Breast epithelium (tissue), 3 donors: ENCODE measurements at regions not wholly inside any gene's neighbourhood (a gene's known extent, or its start where the extent isn't known, plus 50 kb on each side); places are given as distances from the start of the nearest gene placed in this dataset.

Source experiments
- POLR2A ChIP-seq: fragments of 450-650 bp; IDR thresholded peaks from one replicate; pipeline ENCODE4 v1.6.1; 2016; ENCODE audit warnings: antibody characterized with exemption, mild to moderate bottlenecking, moderate library complexity
- TF ChIP-seq, protein P1 (sequence below), 3 donors: fragments of 450-650 bp; IDR thresholded peaks; one replicate each; pipeline ENCODE4 v1.5.1; 2016 to 2017; ENCODE audit warnings: antibody characterized with exemption in 3 of 3, mild to moderate bottlenecking in 3 of 3, moderate library complexity in 3 of 3

GRCh38 chr9:19583890-19584289 is 175.1 kb downstream of the ACER2 start:
- TF ChIP-seq, protein P1, sequence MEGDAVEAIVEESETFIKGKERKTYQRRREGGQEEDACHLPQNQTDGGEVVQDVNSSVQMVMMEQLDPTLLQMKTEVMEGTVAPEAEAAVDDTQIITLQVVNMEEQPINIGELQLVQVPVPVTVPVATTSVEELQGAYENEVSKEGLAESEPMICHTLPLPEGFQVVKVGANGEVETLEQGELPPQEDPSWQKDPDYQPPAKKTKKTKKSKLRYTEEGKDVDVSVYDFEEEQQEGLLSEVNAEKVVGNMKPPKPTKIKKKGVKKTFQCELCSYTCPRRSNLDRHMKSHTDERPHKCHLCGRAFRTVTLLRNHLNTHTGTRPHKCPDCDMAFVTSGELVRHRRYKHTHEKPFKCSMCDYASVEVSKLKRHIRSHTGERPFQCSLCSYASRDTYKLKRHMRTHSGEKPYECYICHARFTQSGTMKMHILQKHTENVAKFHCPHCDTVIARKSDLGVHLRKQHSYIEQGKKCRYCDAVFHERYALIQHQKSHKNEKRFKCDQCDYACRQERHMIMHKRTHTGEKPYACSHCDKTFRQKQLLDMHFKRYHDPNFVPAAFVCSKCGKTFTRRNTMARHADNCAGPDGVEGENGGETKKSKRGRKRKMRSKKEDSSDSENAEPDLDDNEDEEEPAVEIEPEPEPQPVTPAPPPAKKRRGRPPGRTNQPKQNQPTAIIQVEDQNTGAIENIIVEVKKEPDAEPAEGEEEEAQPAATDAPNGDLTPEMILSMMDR (IDR thresholded peaks at IDR 0.05) = no peak
- no peak for TF ChIP-seq POLR2A
